H9 (cell line): ENCODE measurements at regions not wholly inside any gene's neighbourhood (a gene's known extent, or its start where the extent isn't known, plus 50 kb on each side); places are given as distances from the start of the nearest gene placed in this dataset.

Source experiments
- DNase-seq: peaks from one replicate; pipeline ENCODE4 v3.0.0-alpha.2; 2017
- H2AFZ ChIP-seq: one replicate; pipeline ENCODE4 v1.6.1; 2013; ENCODE audit warnings: mild to moderate bottlenecking, low read length, control low read depth, moderate library complexity
- H2AK5ac ChIP-seq: 2 replicates; pipeline ENCODE4 v1.6.1; 2013; ENCODE audit warnings: low read length, control low read depth, mixed read lengths; ENCODE audit not compliant: insufficient read length
- H2BK120ac ChIP-seq: one replicate; pipeline ENCODE4 v1.6.1; 2013; ENCODE audit warnings: low read depth, mild to moderate bottlenecking, low read length, control low read depth, inconsistent platforms; ENCODE audit not compliant: poor library complexity, severe bottlenecking
- H2BK12ac ChIP-seq: 2 replicates; pipeline ENCODE4 v1.6.1; 2013; ENCODE audit warnings: low read length, control low read depth, mixed read lengths, low read depth; ENCODE audit not compliant: insufficient read length
- H2BK15ac ChIP-seq: 2 replicates; pipeline ENCODE4 v1.6.1; 2013; ENCODE audit warnings: low read depth, low read length, control low read depth
- H2BK20ac ChIP-seq: one replicate; pipeline ENCODE4 v1.6.1; 2013; ENCODE audit warnings: low read depth, mild to moderate bottlenecking, low read length, control low read depth, inconsistent platforms; ENCODE audit not compliant: poor library complexity, severe bottlenecking
- H2BK5ac ChIP-seq: 2 replicates; pipeline ENCODE4 v1.6.1; 2013; ENCODE audit warnings: low read length, control low read depth, mixed read lengths; ENCODE audit not compliant: insufficient read length
- H3K14ac ChIP-seq: 2 replicates; pipeline ENCODE4 v1.6.1; 2013; ENCODE audit warnings: low read length, control low read depth; ENCODE audit not compliant: insufficient read depth
- H3K18ac ChIP-seq: 2 replicates; pipeline ENCODE4 v1.6.1; 2013; ENCODE audit warnings: low read depth, mild to moderate bottlenecking, mixed read lengths, low read length, control low read depth; ENCODE audit not compliant: insufficient read length
- H3K23ac ChIP-seq: 2 replicates; pipeline ENCODE4 v1.6.1; 2013; ENCODE audit warnings: low read length, control low read depth, mixed read lengths, low read depth; ENCODE audit not compliant: insufficient read length
- H3K23me2 ChIP-seq: 2 replicates; pipeline ENCODE4 v1.6.1; 2013; ENCODE audit warnings: low read depth, mild to moderate bottlenecking, mixed read lengths, low read length, control low read depth; ENCODE audit not compliant: insufficient read length, poor library complexity, severe bottlenecking
- H3K27ac ChIP-seq: 2 replicates; pipeline ENCODE4 v1.5.1; 2013; ENCODE audit warnings: low read length, control low read depth, mixed read lengths, low read depth; ENCODE audit not compliant: insufficient read length
- H3K27me3 ChIP-seq: 2 replicates; pipeline ENCODE4 v1.6.1; 2013; ENCODE audit warnings: low read length, control low read depth, inconsistent platforms; ENCODE audit not compliant: insufficient read depth
- H3K4ac ChIP-seq: 2 replicates; pipeline ENCODE4 v1.6.1; 2013; ENCODE audit warnings: low read depth, mild to moderate bottlenecking, control low read depth, inconsistent platforms, low read length, moderate library complexity
- H3K4me1 ChIP-seq: 2 replicates; pipeline ENCODE4 v1.6.1; 2013; ENCODE audit warnings: low read length, control low read depth, inconsistent platforms; ENCODE audit not compliant: insufficient read depth
- H3K4me2 ChIP-seq: 2 replicates; pipeline ENCODE4 v1.6.1; 2013; ENCODE audit warnings: low read length, control low read depth, mixed read lengths; ENCODE audit not compliant: insufficient read length, insufficient read depth
- H3K56ac ChIP-seq: 2 replicates; pipeline ENCODE4 v1.6.1; 2013; ENCODE audit warnings: low read depth, mild to moderate bottlenecking, mixed read lengths, low read length, control low read depth; ENCODE audit not compliant: insufficient read length
- H3K79me1 ChIP-seq: 2 replicates; pipeline ENCODE4 v1.6.1; 2013; ENCODE audit warnings: low read depth, mild to moderate bottlenecking, moderate library complexity, low read length, control low read depth, inconsistent platforms; ENCODE audit not compliant: insufficient read depth, poor library complexity, severe bottlenecking
- H3K79me2 ChIP-seq: 2 replicates; pipeline ENCODE4 v1.6.1; 2013; ENCODE audit warnings: low read length, control low read depth, inconsistent platforms; ENCODE audit not compliant: insufficient read depth
- H3K9ac ChIP-seq: 2 replicates; pipeline ENCODE4 v1.6.1; 2013; ENCODE audit warnings: low read length, control low read depth, mixed read lengths; ENCODE audit not compliant: insufficient read length; ENCODE audit errors: extremely low read depth
- H3K9me3 ChIP-seq: one replicate; pipeline ENCODE4 v1.6.1; 2013; ENCODE audit warnings: low read depth, low read length, inconsistent platforms; ENCODE audit not compliant: control insufficient read depth
- H3T11ph ChIP-seq: one replicate; pipeline ENCODE4 v1.6.1; 2013; ENCODE audit warnings: mild to moderate bottlenecking, low read length, control low read depth, inconsistent platforms
- H4K20me1 ChIP-seq: one replicate; pipeline ENCODE4 v1.6.1; 2013; ENCODE audit not compliant: control insufficient read depth, insufficient read length, insufficient read depth
- H4K5ac ChIP-seq: 2 replicates; pipeline ENCODE4 v1.6.1; 2013; ENCODE audit warnings: low read depth, mild to moderate bottlenecking, mixed read lengths, low read length, control low read depth; ENCODE audit not compliant: insufficient read length
- H4K8ac ChIP-seq: replicated peaks from 2 replicates; pipeline ENCODE4 v1.6.1; 2013; ENCODE audit warnings: low read length, control low read depth, mixed read lengths, low read depth; ENCODE audit not compliant: insufficient read length
- H4K91ac ChIP-seq: 2 replicates; pipeline ENCODE4 v1.6.1; 2013; ENCODE audit warnings: low read depth, mild to moderate bottlenecking, moderate library complexity, mixed read lengths, low read length, control low read depth; ENCODE audit not compliant: insufficient read length
- H3K27ac Mint-ChIP-seq, 3 experiments: 2 replicates in 2 of 3; 3 replicates in 1 of 3; pipeline ENCODE4 v1.8.0; 2020 to 2021; ENCODE audit warnings: mixed read lengths in 3 of 3, mild to moderate bottlenecking in 1 of 3, moderate library complexity in 1 of 3
- H3K27me3 Mint-ChIP-seq: 2 replicates; pipeline ENCODE4 v1.8.0; 2021; ENCODE audit warnings: low read depth, mild to moderate bottlenecking, moderate library complexity, mixed read lengths
- H3K36me3 Mint-ChIP-seq, 3 experiments: 2 replicates in 2 of 3; 3 replicates in 1 of 3; pipeline ENCODE4 v1.8.0; 2020 to 2021; ENCODE audit warnings: low read depth in 3 of 3, mixed read lengths in 3 of 3; ENCODE audit not compliant: insufficient read depth in 1 of 3
- H3K4me1 Mint-ChIP-seq, 2 experiments: 2 replicates each; pipeline ENCODE4 v1.8.0; 2020; ENCODE audit warnings: mixed read lengths in 2 of 2
- H3K4me3 Mint-ChIP-seq, 2 experiments: 2 replicates in 1 of 2; 3 replicates in 1 of 2; pipeline ENCODE4 v1.8.0; 2020 to 2021; ENCODE audit warnings: mild to moderate bottlenecking in 2 of 2, mixed read lengths in 2 of 2, moderate library complexity in 1 of 2
- H3K9me3 Mint-ChIP-seq, 2 experiments: 2 replicates in 1 of 2; 3 replicates in 1 of 2; pipeline ENCODE4 v1.8.0; 2020; ENCODE audit warnings: mild to moderate bottlenecking in 2 of 2, mixed read lengths in 2 of 2, moderate library complexity in 1 of 2
- WGBS: extraction: QIAGEN DNeasy Blood & Tissue Kit; methylation state at CpG from one replicate; pipeline ENCODE4 v1.1.7; 2013; ENCODE audit warnings: missing lambda C conversion rate, low lambda C conversion rate, mixed read lengths; ENCODE audit not compliant: insufficient read length; ENCODE audit errors: extremely low coverage; 5-methylcytosine and 5-hydroxymethylcytosine counted together
- TF ChIP-seq, protein P1 (sequence below): fragments of 200-600 bp; sonication (generic); conservative IDR thresholded peaks from 3 replicates; pipeline ENCODE4 v1.8.0; 2021; ENCODE audit warnings: antibody characterized with exemption, mild to moderate bottlenecking

DNA sequence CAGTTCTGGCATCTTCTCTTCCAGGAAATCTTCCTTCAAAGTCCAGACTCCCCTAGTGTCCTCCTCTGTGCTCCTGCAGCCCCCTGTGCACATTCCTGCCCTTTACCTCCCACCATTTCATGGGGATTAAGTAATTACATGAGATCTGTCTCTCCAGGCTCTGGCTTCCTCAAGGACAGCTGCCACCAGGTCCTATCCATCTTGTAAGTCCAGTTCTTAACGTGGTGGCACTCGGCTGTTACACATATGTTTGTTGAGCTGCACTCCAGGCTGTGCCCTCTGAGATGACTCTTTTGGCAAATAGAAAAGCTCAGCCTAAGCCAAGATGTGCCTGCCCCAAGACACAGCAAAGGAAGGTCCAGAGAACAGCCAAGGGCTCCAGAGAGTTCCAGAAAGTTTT is 57.4 kb upstream of the CAMK1G start:
- Histone ChIP-seq H3K27me3 (no peaks in the 10 kb centered on the region), H2BK120ac (no peak overlapping the region), H2AK5ac (no peak overlapping the region), H4K5ac (no peak overlapping the region), H3K9me3 (no peaks in the 10 kb centered on the region), H2BK12ac (no peak overlapping the region), H2BK5ac (no peak overlapping the region), H3K4me2 (no peak overlapping the region), H3K4ac (no peak overlapping the region), H3K27ac (no peak overlapping the region), H3K4me1 (no peaks in the 10 kb centered on the region), H3K79me1 (no peaks in the 10 kb centered on the region), H3K14ac (no peak overlapping the region), H4K20me1 (no peaks in the 10 kb centered on the region), H3K9ac (no peak overlapping the region), H4K91ac (no peak overlapping the region), H4K8ac (no peak overlapping the region), H2BK20ac (no peak overlapping the region), H3K23me2 (no peaks in the 10 kb centered on the region), H3K79me2 (no peaks in the 10 kb centered on the region), H3K18ac (no peak overlapping the region), H3K56ac (no peak overlapping the region), H2BK15ac (no peak overlapping the region), H3K23ac (no peak overlapping the region), H2AFZ (no peak overlapping the region), H3T11ph (no peak overlapping the region)
- no peak for DNase-seq
- H3K9me3 Mint-ChIP-seq: no peaks in the 10 kb centered on the region
- H3K4me3 Mint-ChIP-seq: no peak overlapping the region
- H3K27me3 Mint-ChIP-seq: peaks cover 20% of the 10 kb centered on the region
- no peak overlapping the region for H3K27ac Mint-ChIP-seq
- no CpG with 5 or more reads among the region's 2 CpGs for WGBS
- TF ChIP-seq, protein P1, sequence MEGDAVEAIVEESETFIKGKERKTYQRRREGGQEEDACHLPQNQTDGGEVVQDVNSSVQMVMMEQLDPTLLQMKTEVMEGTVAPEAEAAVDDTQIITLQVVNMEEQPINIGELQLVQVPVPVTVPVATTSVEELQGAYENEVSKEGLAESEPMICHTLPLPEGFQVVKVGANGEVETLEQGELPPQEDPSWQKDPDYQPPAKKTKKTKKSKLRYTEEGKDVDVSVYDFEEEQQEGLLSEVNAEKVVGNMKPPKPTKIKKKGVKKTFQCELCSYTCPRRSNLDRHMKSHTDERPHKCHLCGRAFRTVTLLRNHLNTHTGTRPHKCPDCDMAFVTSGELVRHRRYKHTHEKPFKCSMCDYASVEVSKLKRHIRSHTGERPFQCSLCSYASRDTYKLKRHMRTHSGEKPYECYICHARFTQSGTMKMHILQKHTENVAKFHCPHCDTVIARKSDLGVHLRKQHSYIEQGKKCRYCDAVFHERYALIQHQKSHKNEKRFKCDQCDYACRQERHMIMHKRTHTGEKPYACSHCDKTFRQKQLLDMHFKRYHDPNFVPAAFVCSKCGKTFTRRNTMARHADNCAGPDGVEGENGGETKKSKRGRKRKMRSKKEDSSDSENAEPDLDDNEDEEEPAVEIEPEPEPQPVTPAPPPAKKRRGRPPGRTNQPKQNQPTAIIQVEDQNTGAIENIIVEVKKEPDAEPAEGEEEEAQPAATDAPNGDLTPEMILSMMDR: no peak
- no peaks in the 10 kb centered on the region for H3K36me3 Mint-ChIP-seq
- no peaks in the 10 kb centered on the region; a peak in 1 of 4 replicates for H3K4me1 Mint-ChIP-seq
